Neural cell (in vitro differentiated cells): ENCODE measurements at regions not wholly inside any gene's neighbourhood (a gene's known extent, or its start where the extent isn't known, plus 50 kb on each side); places are given as distances from the start of the nearest gene placed in this dataset.

Source experiments
- H2AFZ ChIP-seq: fragments of 200-600, 300-800 bp; sonication (generic), shearing (Covaris generic); 2 replicates; pipeline ENCODE4 v1.6.0; 2014; ENCODE audit warnings: low read depth, mild to moderate bottlenecking, antibody characterized with exemption, low read length, moderate library complexity
- H3F3A ChIP-seq: fragments of 200-600 bp; shearing (Covaris generic); 2 replicates; pipeline ENCODE4 v1.6.1; 2016; ENCODE audit warnings: mild to moderate bottlenecking, moderate library complexity, mixed read lengths, antibody characterized with exemption, low read length; ENCODE audit not compliant: insufficient read depth, poor library complexity, severe bottlenecking
- H3K27ac ChIP-seq: fragments of 200-600, 300-800 bp; sonication (generic), shearing (Covaris generic); 2 replicates; pipeline ENCODE4 v1.5.1; 2014; ENCODE audit warnings: mild to moderate bottlenecking, low read length, moderate library complexity
- H3K27me3 ChIP-seq: fragments of 300-800, 200-600 bp; sonication (generic), shearing (Covaris generic); 2 replicates; pipeline ENCODE4 v1.6.0; 2014; ENCODE audit warnings: mild to moderate bottlenecking, low read depth, low read length, moderate library complexity; ENCODE audit not compliant: insufficient read depth
- H3K36me3 ChIP-seq: fragments of 300-800, 200-600 bp; sonication (generic), shearing (Covaris generic); 2 replicates; pipeline ENCODE4 v1.5.1; 2014; ENCODE audit warnings: mild to moderate bottlenecking, antibody characterized with exemption, low read length, moderate library complexity; ENCODE audit not compliant: insufficient read depth
- H3K4me2 ChIP-seq: fragments of 300-800, 200-600 bp; sonication (generic), shearing (Covaris generic); 2 replicates; pipeline ENCODE4 v1.6.0; 2014; ENCODE audit warnings: mild to moderate bottlenecking, low read length
- H3K4me3 ChIP-seq: fragments of 300-800, 200-600 bp; sonication (generic), shearing (Covaris generic); 2 replicates; pipeline ENCODE4 v1.5.1; 2014; ENCODE audit warnings: mild to moderate bottlenecking, low read length, moderate library complexity
- H3K79me2 ChIP-seq: fragments of 200-600 bp; shearing (Covaris generic); replicated peaks from 2 replicates; pipeline ENCODE4 v1.6.0; 2014; ENCODE audit warnings: mild to moderate bottlenecking, low read length, moderate library complexity; ENCODE audit not compliant: insufficient read depth
- H3K9ac ChIP-seq: fragments of 300-800, 200-600 bp; sonication (generic), shearing (Covaris generic); 2 replicates; pipeline ENCODE4 v1.6.1; 2016; ENCODE audit warnings: mild to moderate bottlenecking, low read length, mixed read lengths
- H3K9me2 ChIP-seq: fragments of 200-600 bp; shearing (Covaris generic); 2 replicates; pipeline ENCODE4 v1.6.1; 2016; ENCODE audit warnings: mild to moderate bottlenecking, low read length, mixed read lengths; ENCODE audit not compliant: insufficient read depth
- H3K9me3 ChIP-seq: fragments of 200-600, 300-800 bp; sonication (generic), shearing (Covaris generic); 2 replicates; pipeline ENCODE4 v1.6.1; 2016; ENCODE audit warnings: mild to moderate bottlenecking, mixed run types, low read length, moderate library complexity, mixed read lengths
- H4K20me1 ChIP-seq: fragments of 200-600 bp; shearing (Covaris generic); 2 replicates; pipeline ENCODE4 v1.6.1; 2016; ENCODE audit warnings: mild to moderate bottlenecking, mixed run types; ENCODE audit not compliant: insufficient read depth
- CTCF ChIP-seq: fragments of 450-650 bp; IDR thresholded peaks from 2 replicates; pipeline ENCODE4 v1.5.1; 2014; ENCODE audit warnings: antibody characterized with exemption, mild to moderate bottlenecking, moderate library complexity; ENCODE audit not compliant: poor library complexity, severe bottlenecking
- POLR2AphosphoS5 ChIP-seq: IDR thresholded peaks from 2 replicates; pipeline ENCODE4 v1.6.1; 2012
- RAD21 ChIP-seq: fragments of 450-650 bp; conservative IDR thresholded peaks from 2 replicates; pipeline ENCODE4 v1.6.1; 2014; ENCODE audit warnings: antibody characterized with exemption, mild to moderate bottlenecking, moderate library complexity
- SMC3 ChIP-seq: fragments of 450-650 bp; conservative IDR thresholded peaks from 2 replicates; pipeline ENCODE4 v1.6.1; 2014; ENCODE audit warnings: antibody characterized with exemption, mild to moderate bottlenecking, moderate library complexity; ENCODE audit not compliant: poor library complexity
- TAF1 ChIP-seq: IDR thresholded peaks from 2 replicates; pipeline ENCODE4 v1.6.1; 2012; ENCODE audit warnings: low read depth
- TF ChIP-seq, protein P1 (sequence below): IDR thresholded peaks from 2 replicates; pipeline ENCODE4 v1.6.1; 2012; ENCODE audit warnings: borderline replicate concordance

DNA sequence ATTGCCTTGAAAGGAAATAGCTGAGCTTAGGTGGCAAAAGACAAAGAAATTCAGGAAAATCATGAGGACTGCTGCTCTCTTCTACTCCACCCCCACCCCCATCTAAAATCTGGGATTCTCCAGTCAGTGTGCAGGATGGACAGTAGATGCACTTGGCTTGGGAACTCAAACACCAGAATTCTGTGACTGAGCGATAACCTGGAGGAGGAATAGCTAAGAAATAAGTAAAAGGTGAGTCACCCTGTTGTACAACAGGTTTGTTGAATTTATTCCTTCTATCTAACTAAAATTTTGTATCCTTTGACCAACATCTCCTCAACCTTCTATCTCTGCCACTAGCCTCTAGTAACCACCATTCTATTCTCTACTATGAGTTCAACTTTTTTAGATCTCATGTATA lies 1029.9 kb upstream of the ACVR2A start:
- H3K27me3 ChIP-seq = no peaks in the 10 kb centered on the region
- no peak overlapping the region for H3K27ac ChIP-seq
- H3K36me3 ChIP-seq = no peaks in the 10 kb centered on the region
- H3K4me2 ChIP-seq = no peak overlapping the region
- H4K20me1 ChIP-seq = no peaks in the 10 kb centered on the region
- no peak overlapping the region for H2AFZ ChIP-seq
- H3F3A ChIP-seq = no peaks in the 10 kb centered on the region
- H3K9me2 ChIP-seq = no peaks in the 10 kb centered on the region
- no peak for TF ChIP-seq CTCF
- H3K9ac ChIP-seq = no peak overlapping the region
- no peak overlapping the region for H3K4me3 ChIP-seq
- no peaks in the 10 kb centered on the region for H3K9me3 ChIP-seq
- H3K79me2 ChIP-seq = no peaks in the 10 kb centered on the region

DNA sequence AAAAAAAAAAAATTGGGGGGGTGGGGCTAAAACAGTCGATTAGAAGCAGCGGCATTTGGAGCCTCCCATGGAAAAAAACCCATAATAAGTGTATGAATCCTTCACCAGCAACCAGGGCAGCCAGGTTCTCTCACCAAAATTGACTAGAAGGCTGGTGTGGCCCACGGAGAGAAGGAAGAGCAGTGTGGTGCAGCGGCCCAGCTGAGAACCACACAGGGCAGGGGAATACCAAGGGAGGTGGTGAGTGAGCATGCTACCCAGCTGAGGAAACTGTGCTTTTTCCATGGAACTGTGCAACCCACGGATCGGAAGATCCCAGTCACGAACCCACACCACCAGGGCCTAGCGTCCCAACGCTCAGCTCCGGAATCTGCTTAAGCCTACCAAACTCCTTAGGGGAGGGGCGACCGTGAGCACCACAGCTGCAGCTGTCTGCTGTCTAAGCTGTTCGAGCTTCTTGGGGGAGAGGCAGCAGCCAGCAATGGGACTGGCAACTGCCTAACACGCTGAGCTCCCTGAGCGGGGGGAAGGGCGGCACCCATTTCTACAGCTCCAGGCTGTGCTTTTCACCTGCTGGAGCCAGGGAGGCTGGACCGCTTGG lies 1037.2 kb upstream of the ACVR2A start:
- Histone ChIP-seq H3K9ac (no peak overlapping the region), H3K9me3 (no peaks in the 10 kb centered on the region), H3K9me2 (no peaks in the 10 kb centered on the region), H3F3A (no peaks in the 10 kb centered on the region), H3K79me2 (no peaks in the 10 kb centered on the region), H3K36me3 (no peaks in the 10 kb centered on the region), H3K4me3 (no peak overlapping the region), H3K27me3 (no peaks in the 10 kb centered on the region), H3K27ac (no peak overlapping the region), H4K20me1 (no peaks in the 10 kb centered on the region), H3K4me2 (no peak overlapping the region), H2AFZ (no peak overlapping the region)
- TF ChIP-seq, protein P1, sequence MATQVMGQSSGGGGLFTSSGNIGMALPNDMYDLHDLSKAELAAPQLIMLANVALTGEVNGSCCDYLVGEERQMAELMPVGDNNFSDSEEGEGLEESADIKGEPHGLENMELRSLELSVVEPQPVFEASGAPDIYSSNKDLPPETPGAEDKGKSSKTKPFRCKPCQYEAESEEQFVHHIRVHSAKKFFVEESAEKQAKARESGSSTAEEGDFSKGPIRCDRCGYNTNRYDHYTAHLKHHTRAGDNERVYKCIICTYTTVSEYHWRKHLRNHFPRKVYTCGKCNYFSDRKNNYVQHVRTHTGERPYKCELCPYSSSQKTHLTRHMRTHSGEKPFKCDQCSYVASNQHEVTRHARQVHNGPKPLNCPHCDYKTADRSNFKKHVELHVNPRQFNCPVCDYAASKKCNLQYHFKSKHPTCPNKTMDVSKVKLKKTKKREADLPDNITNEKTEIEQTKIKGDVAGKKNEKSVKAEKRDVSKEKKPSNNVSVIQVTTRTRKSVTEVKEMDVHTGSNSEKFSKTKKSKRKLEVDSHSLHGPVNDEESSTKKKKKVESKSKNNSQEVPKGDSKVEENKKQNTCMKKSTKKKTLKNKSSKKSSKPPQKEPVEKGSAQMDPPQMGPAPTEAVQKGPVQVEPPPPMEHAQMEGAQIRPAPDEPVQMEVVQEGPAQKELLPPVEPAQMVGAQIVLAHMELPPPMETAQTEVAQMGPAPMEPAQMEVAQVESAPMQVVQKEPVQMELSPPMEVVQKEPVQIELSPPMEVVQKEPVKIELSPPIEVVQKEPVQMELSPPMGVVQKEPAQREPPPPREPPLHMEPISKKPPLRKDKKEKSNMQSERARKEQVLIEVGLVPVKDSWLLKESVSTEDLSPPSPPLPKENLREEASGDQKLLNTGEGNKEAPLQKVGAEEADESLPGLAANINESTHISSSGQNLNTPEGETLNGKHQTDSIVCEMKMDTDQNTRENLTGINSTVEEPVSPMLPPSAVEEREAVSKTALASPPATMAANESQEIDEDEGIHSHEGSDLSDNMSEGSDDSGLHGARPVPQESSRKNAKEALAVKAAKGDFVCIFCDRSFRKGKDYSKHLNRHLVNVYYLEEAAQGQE = no peak
- no peak for TF ChIP-seq CTCF
- TF ChIP-seq POLR2AphosphoS5 = no peak
- TF ChIP-seq SMC3 = no peak
- no peak for TF ChIP-seq TAF1
- TF ChIP-seq RAD21 = no peak
